B cell (primary cell): ENCODE measurements at regions not wholly inside any gene's neighbourhood (a gene's known extent, or its start where the extent isn't known, plus 50 kb on each side); places are given as distances from the start of the nearest gene placed in this dataset.

Source experiments
- ATAC-seq: fragments of 200-7000 bp; cut with Tn5 transposase; one replicate; pipeline ENCODE4 v1.10.0; 2021; ENCODE audit warnings: low read depth, mild to moderate bottlenecking, moderate number of reproducible peaks, moderate library complexity
- CTCF ChIA-PET: fragments of 350-600 bp; sonication (Branson Sonifier 250); formaldehyde crosslinking; loops from one replicate; lab custom pipeline; 2021; ENCODE audit warnings: antibody characterized with exemption, inconsistent platforms; lab: Charles Lee
- POLR2A ChIA-PET: fragments of 350-600 bp; sonication (Branson Sonifier 250); formaldehyde crosslinking; loops from one replicate; lab custom pipeline; 2021; ENCODE audit warnings: antibody characterized with exemption; lab: Charles Lee
- DNase-seq: peaks from one replicate; pipeline ENCODE4 v3.0.0; 2013
- H2AFZ ChIP-seq: 2 replicates; pipeline ENCODE4 v1.6.1; 2012; ENCODE audit warnings: mild to moderate bottlenecking, low read depth, low read length; ENCODE audit not compliant: insufficient read depth, poor library complexity, severe bottlenecking
- H3K27ac ChIP-seq, 2 donors: 1 replicate in 1 of 2; 2 replicates in 1 of 2; pipeline ENCODE4 v1.5.1; 2012 to 2013; ENCODE audit warnings: low read length in 2 of 2, mild to moderate bottlenecking in 2 of 2, moderate library complexity in 1 of 2
- H3K27me3 ChIP-seq, 4 experiments: fragments of 200-600 bp in 1 of 4; sonication (generic) in 1 of 4; replicated peaks in 1 of 4; 1 replicate in 2 of 4; 2 replicates in 2 of 4; pipeline versions ENCODE4 v1.6.1 to v1.7.0; 2013 to 2016; ENCODE audit warnings: low read length in 3 of 4, mild to moderate bottlenecking in 2 of 4, mixed read lengths in 1 of 4, moderate library complexity in 1 of 4; ENCODE audit not compliant: insufficient read depth in 4 of 4, control insufficient read depth in 3 of 4; ENCODE audit errors: control extremely low read depth in 1 of 4
- H3K36me3 ChIP-seq, 2 experiments: replicated peaks in 1 of 2; 1 replicate in 1 of 2; 2 replicates in 1 of 2; pipeline versions ENCODE4 v1.6.1 to v1.7.1; 2013; ENCODE audit warnings: low read length in 1 of 2; ENCODE audit not compliant: insufficient read depth in 2 of 2, control insufficient read depth in 1 of 2; ENCODE audit errors: control extremely low read depth in 1 of 2, extremely low read depth in 1 of 2
- H3K4me1 ChIP-seq, 2 donors: fragments of 200-600 bp in 1 of 2; sonication (generic) in 1 of 2; 1 replicate in 1 of 2; 2 replicates in 1 of 2; pipeline versions ENCODE4 v1.5.1 to v1.6.1; 2013 to 2017; ENCODE audit warnings: low read length in 2 of 2; ENCODE audit not compliant: control insufficient read depth in 2 of 2, insufficient read depth in 2 of 2
- H3K4me2 ChIP-seq: replicated peaks from 2 replicates; pipeline ENCODE3; 2012; ENCODE audit warnings: mild to moderate bottlenecking, low read depth, low read length; ENCODE audit not compliant: poor library complexity, severe bottlenecking
- H3K4me3 ChIP-seq, 5 experiments: fragments of 200-600 bp in 1 of 5; sonication (generic) in 1 of 5; 1 replicate in 3 of 5; 2 replicates in 2 of 5; pipeline versions ENCODE4 v1.5.1 to v1.7.0; 2011 to 2016; ENCODE audit warnings: low read length in 4 of 5, mild to moderate bottlenecking in 4 of 5, low read depth in 2 of 5, control low read depth in 1 of 5, moderate library complexity in 1 of 5; ENCODE audit not compliant: insufficient read depth in 1 of 5; ENCODE audit errors: control extremely low read depth in 1 of 5, extremely low read depth in 1 of 5
- H3K79me2 ChIP-seq: fragments of 200-600 bp; sonication (generic); one replicate; pipeline ENCODE4 v1.6.0; 2016; ENCODE audit warnings: low read length; ENCODE audit not compliant: control insufficient read depth, insufficient read depth
- H3K9ac ChIP-seq: fragments of 200-600 bp; sonication (generic); 2 replicates; pipeline ENCODE4 v1.6.1; 2017; ENCODE audit warnings: mild to moderate bottlenecking, low read length, moderate library complexity
- H3K9me3 ChIP-seq, 3 donors: one replicate each; pipeline versions ENCODE4 v1.6.1 to v1.7.1; 2013; ENCODE audit warnings: low read length in 2 of 3; ENCODE audit not compliant: control insufficient read depth in 2 of 3, insufficient read depth in 1 of 3; ENCODE audit errors: control extremely low read depth in 1 of 3
- H4K20me1 ChIP-seq: 2 replicates; pipeline ENCODE4 v1.6.0; 2012; ENCODE audit warnings: mild to moderate bottlenecking, low read length; ENCODE audit not compliant: insufficient read depth, control insufficient read depth, poor library complexity, severe bottlenecking
- H3K27ac Mint-ChIP-seq: one replicate; pipeline ENCODE4 v1.8.0; 2021; ENCODE audit warnings: mixed read lengths
- H3K27me3 Mint-ChIP-seq: one replicate; pipeline ENCODE4 v1.8.0; 2021; ENCODE audit warnings: mixed read lengths
- H3K4me1 Mint-ChIP-seq: one replicate; pipeline ENCODE4 v1.8.0; 2021; ENCODE audit warnings: mixed read lengths
- H3K4me3 Mint-ChIP-seq: one replicate; pipeline ENCODE4 v1.8.0; 2021; ENCODE audit warnings: mixed read lengths
- H3K9me3 Mint-ChIP-seq: one replicate; pipeline ENCODE4 v1.8.0; 2022; ENCODE audit warnings: mixed read lengths; ENCODE audit not compliant: insufficient read depth
- CTCF ChIP-seq: fragments of 200-600 bp; IDR thresholded peaks from one replicate; pipeline ENCODE4 v1.8.0; 2022; ENCODE audit warnings: antibody characterized with exemption, mild to moderate bottlenecking
- EZH2 ChIP-seq: IDR thresholded peaks from 2 replicates; pipeline ENCODE4 v1.6.1; 2012; ENCODE audit warnings: borderline replicate concordance, low read depth, mild to moderate bottlenecking, moderate library complexity, low read length; ENCODE audit not compliant: insufficient read depth, poor library complexity, severe bottlenecking
- WGBS: methylation state at CpG from one replicate; pipeline ENCODE4 v1.1.5; 2013; ENCODE audit warnings: missing lambda C conversion rate; ENCODE audit not compliant: insufficient coverage; 5-methylcytosine and 5-hydroxymethylcytosine counted together
- intact Hi-C: fragments of 100-400 bp; cut with micrococcal nuclease; formaldehyde crosslinking; loops from one replicate; pipeline ENCODE4 v1.10.0; 2022

- Histone ChIP-seq H3K4me1 (no peaks in the 10 kb centered on the region), H3K27me3 (no peaks in the 10 kb centered on the region), H2AFZ (no peak overlapping the region), H3K9ac (no peak overlapping the region), H3K79me2 (no peaks in the 10 kb centered on the region), H3K9me3 (no peaks in the 10 kb centered on the region), H3K4me3 (no peak overlapping the region), H3K36me3 (no peaks in the 10 kb centered on the region), H3K27ac (no peak overlapping the region), H3K4me2 (no peak overlapping the region), H4K20me1 (no peaks in the 10 kb centered on the region)
- intact Hi-C loops = no loop called here
- POLR2A ChIA-PET = no interaction called here
- H3K9me3 Mint-ChIP-seq = no peaks in the 10 kb centered on the region
- TF ChIP-seq EZH2 = no peak
- TF ChIP-seq CTCF = no peak
- no peaks in the 10 kb centered on the region for H3K27me3 Mint-ChIP-seq
- DNase-seq = no peak
- H3K27ac Mint-ChIP-seq = no peak overlapping the region
- H3K4me3 Mint-ChIP-seq = no peak overlapping the region
- no peak for ATAC-seq
- CTCF ChIA-PET = no interaction called here
- 70% methylated on average over 4 of the region's 7 CpGs for WGBS
- no peaks in the 10 kb centered on the region for H3K4me1 Mint-ChIP-seq
Observed at GRCh38 chr6:10309457-10310329, 105.2 kb downstream of the TFAP2A start.

GRCh38 chr6:10307476-10307875, 107.4 kb downstream of the TFAP2A start:
- no peaks in the 10 kb centered on the region for H3K27me3 Mint-ChIP-seq
- no peak overlapping the region for H3K9ac ChIP-seq
- ChIA-PET CTCF (no interaction called here), POLR2A (no interaction called here)
- no peaks in the 10 kb centered on the region for H4K20me1 ChIP-seq
- H3K9me3 ChIP-seq = no peaks in the 10 kb centered on the region
- no peaks in the 10 kb centered on the region for H3K27me3 ChIP-seq
- H3K4me2 ChIP-seq = no peak overlapping the region
- no peak overlapping the region for H3K27ac Mint-ChIP-seq
- H3K27ac ChIP-seq = no peak overlapping the region
- H2AFZ ChIP-seq = no peak overlapping the region
- no peak overlapping the region for H3K4me3 Mint-ChIP-seq
- no peaks in the 10 kb centered on the region for H3K4me1 Mint-ChIP-seq
- no peaks in the 10 kb centered on the region for H3K9me3 Mint-ChIP-seq
- no peaks in the 10 kb centered on the region for H3K4me1 ChIP-seq
- ATAC-seq = no peak
- H3K4me3 ChIP-seq = no peak overlapping the region
- no peak for DNase-seq
- H3K79me2 ChIP-seq = no peaks in the 10 kb centered on the region
- TF ChIP-seq EZH2 (no peak), CTCF (no peak)
- H3K36me3 ChIP-seq = no peaks in the 10 kb centered on the region
- WGBS = 92% methylated on average over 2 of the region's 3 CpGs
- intact Hi-C loops = no loop called here
